Calu3 (cell line): ENCODE measurements at regions not wholly inside any gene's neighbourhood (a gene's known extent, or its start where the extent isn't known, plus 50 kb on each side); places are given as distances from the start of the nearest gene placed in this dataset.

Experiments used
- BruUV-seq: library from RNA; stranded (reverse); fragments of 400-500 nt; replicated peaks from 2 replicates; lab custom pipeline; 2021; lab: Mats Ljungman, UMichigan
- CTCF ChIA-PET: fragments of 300-600 bp; sonication (Branson Sonifier 250); formaldehyde crosslinking; loops from one replicate; lab custom pipeline; 2022; ENCODE audit warnings: antibody characterized with exemption; lab: Charles Lee
- DNase-seq: peaks from one replicate; pipeline ENCODE4 v3.0.0; 2022
- H3K27ac Mint-ChIP-seq: one replicate; pipeline ENCODE4 v1.8.0; 2022; ENCODE audit warnings: mixed read lengths; ENCODE audit not compliant: unreplicated experiment
- H3K27me3 Mint-ChIP-seq: one replicate; pipeline ENCODE4 v1.8.0; 2022; ENCODE audit warnings: mixed read lengths; ENCODE audit not compliant: unreplicated experiment
- H3K36me3 Mint-ChIP-seq: one replicate; pipeline ENCODE4 v1.8.0; 2022; ENCODE audit warnings: mild to moderate bottlenecking, moderate library complexity, mixed read lengths; ENCODE audit not compliant: insufficient read depth, unreplicated experiment
- H3K4me1 Mint-ChIP-seq: one replicate; pipeline ENCODE4 v1.8.0; 2022; ENCODE audit warnings: mild to moderate bottlenecking, low read depth, mixed read lengths; ENCODE audit not compliant: unreplicated experiment
- H3K4me3 Mint-ChIP-seq: one replicate; pipeline ENCODE4 v1.8.0; 2022; ENCODE audit warnings: mild to moderate bottlenecking, low read depth, moderate library complexity, mixed read lengths; ENCODE audit not compliant: unreplicated experiment
- H3K9me3 Mint-ChIP-seq: one replicate; pipeline ENCODE4 v1.8.0; 2022; ENCODE audit warnings: low read depth, mixed read lengths; ENCODE audit not compliant: unreplicated experiment
- intact Hi-C: fragments of 100-400 bp; cut with micrococcal nuclease; formaldehyde crosslinking; loops from one replicate; pipeline ENCODE4 v1.10.0; 2022; ENCODE audit not compliant: unreplicated experiment
- TF ChIP-seq, protein P1 (sequence below): fragments of 200-600 bp; IDR thresholded peaks from one replicate; pipeline ENCODE4 v1.8.0; 2022; ENCODE audit warnings: antibody characterized with exemption; ENCODE audit not compliant: unreplicated experiment

DNA sequence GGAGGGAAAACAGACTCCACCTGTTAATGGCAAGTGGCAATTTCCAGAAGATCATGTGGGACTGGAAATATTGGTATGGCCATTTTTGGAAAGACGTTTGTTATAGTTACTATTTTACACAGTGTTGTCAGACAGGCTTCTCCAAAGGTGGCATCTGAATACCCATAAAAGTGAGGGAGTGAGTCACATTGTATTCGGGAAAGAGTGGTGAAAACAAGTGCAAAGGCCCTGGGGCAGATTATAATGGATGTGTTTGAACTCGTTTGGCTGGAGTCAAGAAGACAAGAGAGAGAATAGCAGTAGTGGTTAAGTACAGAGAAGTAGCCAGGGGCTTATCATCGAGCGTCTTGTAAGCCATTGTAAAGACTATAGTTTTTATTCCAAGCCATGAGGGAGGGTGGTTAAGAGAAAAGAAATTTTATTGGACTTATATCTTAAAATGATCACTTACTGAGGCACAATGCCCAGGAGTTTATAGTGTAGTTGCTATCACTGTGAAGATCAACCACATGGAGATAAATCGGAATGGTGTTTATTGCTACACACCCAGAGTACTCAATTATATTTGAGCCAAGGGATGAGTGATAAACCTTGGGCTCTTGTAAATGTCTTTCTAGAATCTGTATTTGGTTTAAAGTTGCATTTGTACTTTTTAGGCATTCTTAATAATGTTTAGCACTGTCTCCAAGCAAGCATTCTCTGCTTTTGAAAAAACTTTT, 212.8 kb upstream of the KBTBD8 start:
- BruUV-seq = no TSS peak
- intact Hi-C loops = no loop called here
- CTCF ChIA-PET = no interaction called here
- Mint-ChIP-seq H3K27me3 (peaks cover 33% of the 10 kb centered on the region), H3K27ac (no peak overlapping the region), H3K36me3 (no peaks in the 10 kb centered on the region), H3K4me3 (no peak overlapping the region), H3K9me3 (no peaks in the 10 kb centered on the region), H3K4me1 (no peaks in the 10 kb centered on the region)
- TF ChIP-seq, protein P1, sequence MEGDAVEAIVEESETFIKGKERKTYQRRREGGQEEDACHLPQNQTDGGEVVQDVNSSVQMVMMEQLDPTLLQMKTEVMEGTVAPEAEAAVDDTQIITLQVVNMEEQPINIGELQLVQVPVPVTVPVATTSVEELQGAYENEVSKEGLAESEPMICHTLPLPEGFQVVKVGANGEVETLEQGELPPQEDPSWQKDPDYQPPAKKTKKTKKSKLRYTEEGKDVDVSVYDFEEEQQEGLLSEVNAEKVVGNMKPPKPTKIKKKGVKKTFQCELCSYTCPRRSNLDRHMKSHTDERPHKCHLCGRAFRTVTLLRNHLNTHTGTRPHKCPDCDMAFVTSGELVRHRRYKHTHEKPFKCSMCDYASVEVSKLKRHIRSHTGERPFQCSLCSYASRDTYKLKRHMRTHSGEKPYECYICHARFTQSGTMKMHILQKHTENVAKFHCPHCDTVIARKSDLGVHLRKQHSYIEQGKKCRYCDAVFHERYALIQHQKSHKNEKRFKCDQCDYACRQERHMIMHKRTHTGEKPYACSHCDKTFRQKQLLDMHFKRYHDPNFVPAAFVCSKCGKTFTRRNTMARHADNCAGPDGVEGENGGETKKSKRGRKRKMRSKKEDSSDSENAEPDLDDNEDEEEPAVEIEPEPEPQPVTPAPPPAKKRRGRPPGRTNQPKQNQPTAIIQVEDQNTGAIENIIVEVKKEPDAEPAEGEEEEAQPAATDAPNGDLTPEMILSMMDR = no peak
- DNase-seq = no peak

GRCh38 chr3:66789580-66790237, 208.4 kb upstream of the KBTBD8 start:
- BruUV-seq = no TSS peak
- no peak overlapping the region for H3K4me3 Mint-ChIP-seq
- DNase-seq = no peak
- no peak overlapping the region for H3K27ac Mint-ChIP-seq
- TF ChIP-seq, protein P1 = no peak
- no peaks in the 10 kb centered on the region for H3K4me1 Mint-ChIP-seq
- H3K9me3 Mint-ChIP-seq = no peaks in the 10 kb centered on the region
- H3K27me3 Mint-ChIP-seq = peaks cover 26% of the 10 kb centered on the region
- intact Hi-C loops = no loop called here
- CTCF ChIA-PET = interaction anchor here (0.7 kb wide), 1 partner anchor 10 kb away, joined by 3 read pairs; no protein-coding TSS in a partner anchor
- peaks cover 3% of the 10 kb centered on the region for H3K36me3 Mint-ChIP-seq

GRCh38 chr3:66792086-66792485, 206.0 kb upstream of the KBTBD8 start:
- CTCF ChIA-PET = interaction anchor here (1.8 kb wide), 1 partner anchor 11 kb away, joined by 5 read pairs; no protein-coding TSS in a partner anchor
- peaks cover 3% of the 10 kb centered on the region for H3K36me3 Mint-ChIP-seq
- H3K4me3 Mint-ChIP-seq = no peak overlapping the region
- no peaks in the 10 kb centered on the region for H3K9me3 Mint-ChIP-seq
- no peak for DNase-seq
- peaks cover 14% of the 10 kb centered on the region for H3K27me3 Mint-ChIP-seq
- BruUV-seq = no TSS peak
- H3K27ac Mint-ChIP-seq = no peak overlapping the region
- intact Hi-C loops = no loop called here
- H3K4me1 Mint-ChIP-seq = no peaks in the 10 kb centered on the region
- TF ChIP-seq, protein P1 = no peak

DNA sequence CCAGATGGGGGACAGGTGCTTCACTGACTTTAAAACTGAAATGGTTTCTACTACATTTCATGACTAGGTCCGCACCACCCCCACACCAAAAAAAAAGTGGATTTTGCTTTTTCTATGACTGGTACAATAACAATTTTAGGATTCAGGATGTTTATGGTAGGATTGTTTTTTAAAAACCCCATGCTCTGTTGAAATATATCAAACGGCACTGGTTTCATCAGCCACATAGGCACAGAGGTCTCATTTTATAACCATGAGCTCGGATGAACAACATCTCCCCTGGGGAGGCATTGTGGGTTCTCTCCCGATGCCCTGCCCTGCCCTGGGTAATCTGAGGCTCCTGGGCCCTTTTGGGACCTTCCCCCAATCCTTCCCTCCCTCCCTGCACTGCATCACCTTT, 202.7 kb upstream of the KBTBD8 start:
- intact Hi-C loops = no loop called here
- Mint-ChIP-seq H3K4me1 (no peaks in the 10 kb centered on the region), H3K27me3 (peaks cover 14% of the 10 kb centered on the region), H3K36me3 (peaks cover 3% of the 10 kb centered on the region), H3K9me3 (no peaks in the 10 kb centered on the region), H3K4me3 (no peak overlapping the region), H3K27ac (no peak overlapping the region)
- DNase-seq = no peak
- no TSS peak for BruUV-seq
- CTCF ChIA-PET = no interaction called here
- TF ChIP-seq, protein P1 = no peak
